Adrenal gland (tissue), 5 donors: ENCODE measurements at regions not wholly inside any gene's neighbourhood (a gene's known extent, or its start where the extent isn't known, plus 50 kb on each side); places are given as distances from the start of the nearest gene placed in this dataset.

Source experiments
- POLR2A ChIP-seq, 2 donors: fragments of 450-650 bp; IDR thresholded peaks; one replicate each; pipeline ENCODE4 v1.6.1; 2017; ENCODE audit warnings: antibody characterized with exemption in 2 of 2, mild to moderate bottlenecking in 2 of 2, moderate library complexity in 1 of 2
- TF ChIP-seq, protein P1 (sequence below), 6 experiments: fragments of 450-650 bp in 4 of 6; fragments of 200-600 bp in 2 of 6; sonication (generic) in 1 of 6; IDR thresholded peaks; 1 replicate in 5 of 6; 2 replicates in 1 of 6; pipeline versions ENCODE4 v1.5.1 to v1.8.0; 2016 to 2021; ENCODE audit warnings: antibody characterized with exemption in 6 of 6, mild to moderate bottlenecking in 2 of 6, moderate library complexity in 1 of 6
- donor health status: DM: no; HTN: no; CAD: no.

DNA sequence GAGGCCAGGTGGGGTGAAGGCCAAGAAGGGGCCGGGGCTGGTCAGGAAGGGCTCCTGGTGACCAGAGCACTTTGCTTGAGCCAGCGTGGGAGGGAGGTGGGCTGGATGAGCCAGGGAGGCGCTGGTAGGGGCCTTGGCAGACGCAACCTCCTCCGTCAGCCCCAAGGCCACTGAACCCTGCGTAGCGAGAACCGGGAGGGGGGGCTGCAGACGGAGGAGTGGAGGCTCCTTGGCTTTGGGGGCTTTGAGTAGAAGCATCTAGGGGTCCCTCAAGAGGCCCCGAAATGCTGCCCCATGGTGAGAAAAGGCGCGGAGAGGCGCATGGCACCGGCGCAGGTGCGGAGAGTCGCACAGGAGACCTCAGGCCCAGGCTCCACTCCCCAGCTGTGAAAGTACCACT lies 1888.0 kb upstream of the CDH9 start:
- TF ChIP-seq, protein P1, sequence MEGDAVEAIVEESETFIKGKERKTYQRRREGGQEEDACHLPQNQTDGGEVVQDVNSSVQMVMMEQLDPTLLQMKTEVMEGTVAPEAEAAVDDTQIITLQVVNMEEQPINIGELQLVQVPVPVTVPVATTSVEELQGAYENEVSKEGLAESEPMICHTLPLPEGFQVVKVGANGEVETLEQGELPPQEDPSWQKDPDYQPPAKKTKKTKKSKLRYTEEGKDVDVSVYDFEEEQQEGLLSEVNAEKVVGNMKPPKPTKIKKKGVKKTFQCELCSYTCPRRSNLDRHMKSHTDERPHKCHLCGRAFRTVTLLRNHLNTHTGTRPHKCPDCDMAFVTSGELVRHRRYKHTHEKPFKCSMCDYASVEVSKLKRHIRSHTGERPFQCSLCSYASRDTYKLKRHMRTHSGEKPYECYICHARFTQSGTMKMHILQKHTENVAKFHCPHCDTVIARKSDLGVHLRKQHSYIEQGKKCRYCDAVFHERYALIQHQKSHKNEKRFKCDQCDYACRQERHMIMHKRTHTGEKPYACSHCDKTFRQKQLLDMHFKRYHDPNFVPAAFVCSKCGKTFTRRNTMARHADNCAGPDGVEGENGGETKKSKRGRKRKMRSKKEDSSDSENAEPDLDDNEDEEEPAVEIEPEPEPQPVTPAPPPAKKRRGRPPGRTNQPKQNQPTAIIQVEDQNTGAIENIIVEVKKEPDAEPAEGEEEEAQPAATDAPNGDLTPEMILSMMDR (IDR thresholded peaks at IDR 0.05) = no peak
- no peak for TF ChIP-seq POLR2A (IDR thresholded peaks at IDR 0.05)
